IMR-90 (cell line): ENCODE measurements at regions not wholly inside any gene's neighbourhood (a gene's known extent, or its start where the extent isn't known, plus 50 kb on each side); places are given as distances from the start of the nearest gene placed in this dataset.

Source experiments
- ATAC-seq: fragments of 200-7000 bp; cut with Tn5 transposase; 2 replicates; pipeline ENCODE4 v1.9.1; 2020; ENCODE audit warnings: low read depth, mild to moderate bottlenecking, moderate library complexity
- BruUV-seq: library from RNA; stranded (reverse); fragments of 400-500 nt; replicated peaks from 2 replicates; lab custom pipeline; 2021; lab: Mats Ljungman, UMichigan
- CTCF ChIA-PET: fragments of 300-600 bp; formaldehyde crosslinking; extraction: SDS; loops from one replicate; lab custom pipeline; 2021; ENCODE audit warnings: antibody characterized with exemption; lab: Yijun Ruan, JAX
- POLR2A ChIA-PET: fragments of 300-600 bp; sonication (Branson Sonifier 250); formaldehyde crosslinking; loops from one replicate; lab custom pipeline; 2022; ENCODE audit warnings: antibody characterized with exemption; ENCODE audit not compliant: unreplicated experiment; lab: Charles Lee
- DNase-seq: peaks from one replicate; pipeline ENCODE4 v3.0.0; 2013
- H2AFZ ChIP-seq: replicated peaks from 2 replicates; pipeline ENCODE3; 2013; ENCODE audit warnings: low read length, mild to moderate bottlenecking; ENCODE audit not compliant: poor library complexity
- H2AK5ac ChIP-seq: 2 replicates; pipeline ENCODE4 v1.6.1; 2013; ENCODE audit warnings: low read depth, low read length, inconsistent platforms
- H2AK9ac ChIP-seq: replicated peaks from 2 replicates; pipeline ENCODE3; 2013; ENCODE audit warnings: mild to moderate bottlenecking, low read depth, low read length, moderate library complexity; ENCODE audit not compliant: poor library complexity
- H2BK120ac ChIP-seq: 2 replicates; pipeline ENCODE4 v1.6.1; 2013; ENCODE audit warnings: low read depth, low read length, inconsistent platforms
- H2BK15ac ChIP-seq: 3 replicates; pipeline ENCODE4 v1.6.1; 2013; ENCODE audit warnings: low read depth, low read length, inconsistent platforms
- H2BK20ac ChIP-seq: 2 replicates; pipeline ENCODE4 v1.6.1; 2013; ENCODE audit warnings: low read depth, mild to moderate bottlenecking, inconsistent platforms, low read length, moderate library complexity
- H2BK5ac ChIP-seq: 2 replicates; pipeline ENCODE4 v1.6.1; 2013; ENCODE audit warnings: mild to moderate bottlenecking, low read depth, low read length, inconsistent platforms; ENCODE audit not compliant: poor library complexity, severe bottlenecking
- H3K14ac ChIP-seq: replicated peaks from 2 replicates; pipeline ENCODE4 v1.6.1; 2013; ENCODE audit warnings: low read depth, low read length, inconsistent platforms
- H3K18ac ChIP-seq: 2 replicates; pipeline ENCODE4 v1.6.1; 2013; ENCODE audit warnings: low read depth, low read length, control low read depth
- H3K23ac ChIP-seq: 2 replicates; pipeline ENCODE4 v1.6.1; 2013; ENCODE audit warnings: low read depth, low read length, inconsistent platforms
- H3K27ac ChIP-seq: 2 replicates; pipeline ENCODE4 v1.5.1; 2013; ENCODE audit warnings: mild to moderate bottlenecking, control low read depth, low read length; ENCODE audit not compliant: insufficient read depth
- H3K27me3 ChIP-seq: 2 replicates; pipeline ENCODE4 v1.6.1; 2013; ENCODE audit warnings: low read length; ENCODE audit not compliant: control insufficient read depth, insufficient read depth
- H3K36me3 ChIP-seq: 2 replicates; pipeline ENCODE4 v1.6.1; 2013; ENCODE audit warnings: low read length, mixed read lengths; ENCODE audit not compliant: control insufficient read depth, insufficient read depth
- H3K4ac ChIP-seq: 2 replicates; pipeline ENCODE4 v1.6.1; 2013; ENCODE audit warnings: low read depth, low read length, inconsistent platforms
- H3K4me1 ChIP-seq: 2 replicates; pipeline ENCODE4 v1.6.1; 2013; ENCODE audit warnings: low read length, mixed read lengths; ENCODE audit not compliant: control insufficient read depth, insufficient read depth
- H3K4me2 ChIP-seq: 2 replicates; pipeline ENCODE4 v1.6.1; 2013; ENCODE audit warnings: low read depth, mild to moderate bottlenecking, control low read depth, low read length, moderate library complexity
- H3K4me3 ChIP-seq: 2 replicates; pipeline ENCODE4 v1.5.1; 2013; ENCODE audit warnings: low read depth, mild to moderate bottlenecking, control low read depth, low read length, moderate library complexity; ENCODE audit not compliant: insufficient read depth
- H3K56ac ChIP-seq: 2 replicates; pipeline ENCODE4 v1.6.1; 2013; ENCODE audit warnings: low read length, inconsistent platforms; ENCODE audit not compliant: insufficient read depth; ENCODE audit errors: extremely low read depth
- H3K79me1 ChIP-seq, 2 experiments: 2 replicates each; pipeline ENCODE4 v1.6.1; 2013; ENCODE audit warnings: low read length in 2 of 2, inconsistent platforms in 1 of 2, low read depth in 1 of 2
- H3K9ac ChIP-seq: 2 replicates; pipeline ENCODE4 v1.6.1; 2013; ENCODE audit warnings: low read depth, low read length, control low read depth
- H3K9me1 ChIP-seq: 2 replicates; pipeline ENCODE4 v1.6.1; 2013; ENCODE audit warnings: low read length, inconsistent platforms; ENCODE audit not compliant: insufficient read depth
- H3K9me3 ChIP-seq: 2 replicates; pipeline ENCODE4 v1.6.1; 2013; ENCODE audit warnings: low read length; ENCODE audit not compliant: control insufficient read depth, insufficient read depth
- H4K20me1 ChIP-seq: 2 replicates; pipeline ENCODE4 v1.6.1; 2013; ENCODE audit warnings: low read length, inconsistent platforms; ENCODE audit not compliant: insufficient read depth
- H4K5ac ChIP-seq: 2 replicates; pipeline ENCODE4 v1.6.1; 2013; ENCODE audit warnings: mild to moderate bottlenecking, low read depth, low read length, control low read depth
- H4K8ac ChIP-seq, 2 experiments: 2 replicates each; pipeline ENCODE4 v1.6.1; 2013; ENCODE audit warnings: low read depth in 2 of 2, low read length in 2 of 2, control low read depth in 1 of 2, inconsistent platforms in 1 of 2
- H4K91ac ChIP-seq: 2 replicates; pipeline ENCODE4 v1.6.1; 2013; ENCODE audit warnings: low read depth, low read length, inconsistent platforms; ENCODE audit not compliant: insufficient read depth
- BHLHE40 ChIP-seq: fragments of 150-350 bp; IDR thresholded peaks from 2 replicates; pipeline ENCODE4 v1.6.1; 2016; ENCODE audit warnings: mild to moderate bottlenecking, low read depth, low read length
- CHD1 ChIP-seq: IDR thresholded peaks from 2 replicates; pipeline ENCODE4 v1.6.1; 2012; ENCODE audit warnings: low read depth, low read length, improper control_type of control experiment
- ELK1 ChIP-seq: fragments of 150-350 bp; IDR thresholded peaks from 2 replicates; pipeline ENCODE4 v1.6.1; 2016; ENCODE audit warnings: low read depth, mild to moderate bottlenecking, low read length, moderate library complexity, borderline replicate concordance
- FOS ChIP-seq: fragments of 150-350 bp; IDR thresholded peaks from 2 replicates; pipeline ENCODE4 v1.6.1; 2016; ENCODE audit warnings: low read depth, low read length
- MAFK ChIP-seq: IDR thresholded peaks from 2 replicates; pipeline ENCODE4 v1.6.1; 2012; ENCODE audit warnings: low read depth, low read length, improper control_type of control experiment
- MAZ ChIP-seq: IDR thresholded peaks from 2 replicates; pipeline ENCODE4 v1.6.1; 2012; ENCODE audit warnings: low read depth, mild to moderate bottlenecking, low read length, improper control_type of control experiment, moderate library complexity, borderline replicate concordance
- MXI1 ChIP-seq: IDR thresholded peaks from 2 replicates; pipeline ENCODE4 v1.6.1; 2012; ENCODE audit warnings: low read depth, mild to moderate bottlenecking, low read length, moderate library complexity, borderline replicate concordance
- POLR2A ChIP-seq: IDR thresholded peaks from 2 replicates; pipeline ENCODE4 v1.6.1; 2012; ENCODE audit warnings: mild to moderate bottlenecking, low read depth, low read length
- RAD21 ChIP-seq: IDR thresholded peaks from 2 replicates; pipeline ENCODE4 v1.6.1; 2012; ENCODE audit warnings: low read length, improper control_type of control experiment
- RCOR1 ChIP-seq: IDR thresholded peaks from 2 replicates; pipeline ENCODE4 v1.6.1; 2012; ENCODE audit warnings: mild to moderate bottlenecking, low read length, improper control_type of control experiment; ENCODE audit not compliant: insufficient replicate concordance
- RFX5 ChIP-seq: IDR thresholded peaks from 2 replicates; pipeline ENCODE4 v1.8.0; 2012; ENCODE audit warnings: low read depth, mild to moderate bottlenecking, low read length, moderate library complexity
- SMC3 ChIP-seq: fragments of 150-350 bp; IDR thresholded peaks from 2 replicates; pipeline ENCODE4 v1.6.1; 2016; ENCODE audit warnings: low read depth, mild to moderate bottlenecking, antibody characterized with exemption, low read length, moderate library complexity
- WGBS, 2 experiments: methylation state at CpG; one replicate each; pipeline versions ENCODE4 v1.1.5 to v1.1.7; 2013; ENCODE audit warnings: missing lambda C conversion rate in 2 of 2; ENCODE audit not compliant: insufficient read length in 1 of 2; ENCODE audit errors: extremely low coverage in 2 of 2; 5-methylcytosine and 5-hydroxymethylcytosine counted together
- dilution Hi-C: fragments of 300-500 bp; cut with HindIII; formaldehyde crosslinking; loops from one replicate; pipeline ENCODE4 v1.14.3; 2018; ENCODE audit warnings: low sequenced_read_pairs; ENCODE audit not compliant: unreplicated experiment
- in situ Hi-C: fragments of 300-500 bp; cut with MboI; formaldehyde crosslinking; loops from 3 replicates; pipeline ENCODE4 v1.14.3; 2019; ENCODE audit warnings: low sequenced_read_pairs, inconsistent platforms, mixed read lengths
- intact Hi-C: fragments of 100-400 bp; cut with micrococcal nuclease; formaldehyde crosslinking; loops from 2 replicates; pipeline ENCODE4 v1.10.0; 2022
- TF ChIP-seq, protein P1 (sequence below): conservative IDR thresholded peaks from 2 replicates; pipeline ENCODE4 v1.5.1; 2012; ENCODE audit warnings: mild to moderate bottlenecking, low read depth, low read length, improper control_type of control experiment

- Histone ChIP-seq H2BK15ac (no peak overlapping the region), H4K20me1 (no peaks in the 10 kb centered on the region), H4K91ac (no peak overlapping the region), H3K14ac (no peak overlapping the region), H4K5ac (no peak overlapping the region), H3K4me2 (no peak overlapping the region), H2BK20ac (no peak overlapping the region), H3K4me3 (no peak overlapping the region), H4K8ac (no peak overlapping the region), H2BK5ac (no peak overlapping the region), H3K36me3 (no peaks in the 10 kb centered on the region), H3K9ac (no peak overlapping the region), H3K56ac (no peak overlapping the region), H3K79me1 (no peaks in the 10 kb centered on the region), H2AFZ (no peak overlapping the region), H3K4ac (no peak overlapping the region), H3K23ac (no peak overlapping the region), H3K9me3 (peaks cover 5% of the 10 kb centered on the region), H2AK5ac (no peak overlapping the region), H2AK9ac (no peak overlapping the region), H3K27me3 (no peaks in the 10 kb centered on the region), H2BK120ac (no peak overlapping the region), H3K27ac (no peak overlapping the region), H3K9me1 (no peaks in the 10 kb centered on the region), H3K4me1 (no peaks in the 10 kb centered on the region), H3K18ac (no peak overlapping the region)
- no peak for TF ChIP-seq BHLHE40
- no peak for TF ChIP-seq MAFK
- no peak for TF ChIP-seq SMC3
- no peak for TF ChIP-seq MXI1
- no peak for TF ChIP-seq MAZ
- TF ChIP-seq, protein P1, sequence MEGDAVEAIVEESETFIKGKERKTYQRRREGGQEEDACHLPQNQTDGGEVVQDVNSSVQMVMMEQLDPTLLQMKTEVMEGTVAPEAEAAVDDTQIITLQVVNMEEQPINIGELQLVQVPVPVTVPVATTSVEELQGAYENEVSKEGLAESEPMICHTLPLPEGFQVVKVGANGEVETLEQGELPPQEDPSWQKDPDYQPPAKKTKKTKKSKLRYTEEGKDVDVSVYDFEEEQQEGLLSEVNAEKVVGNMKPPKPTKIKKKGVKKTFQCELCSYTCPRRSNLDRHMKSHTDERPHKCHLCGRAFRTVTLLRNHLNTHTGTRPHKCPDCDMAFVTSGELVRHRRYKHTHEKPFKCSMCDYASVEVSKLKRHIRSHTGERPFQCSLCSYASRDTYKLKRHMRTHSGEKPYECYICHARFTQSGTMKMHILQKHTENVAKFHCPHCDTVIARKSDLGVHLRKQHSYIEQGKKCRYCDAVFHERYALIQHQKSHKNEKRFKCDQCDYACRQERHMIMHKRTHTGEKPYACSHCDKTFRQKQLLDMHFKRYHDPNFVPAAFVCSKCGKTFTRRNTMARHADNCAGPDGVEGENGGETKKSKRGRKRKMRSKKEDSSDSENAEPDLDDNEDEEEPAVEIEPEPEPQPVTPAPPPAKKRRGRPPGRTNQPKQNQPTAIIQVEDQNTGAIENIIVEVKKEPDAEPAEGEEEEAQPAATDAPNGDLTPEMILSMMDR = no peak
- TF ChIP-seq RCOR1 = no peak
- TF ChIP-seq RFX5 = no peak
- TF ChIP-seq FOS = no peak
- TF ChIP-seq RAD21 = no peak
- no peak for TF ChIP-seq ELK1
- TF ChIP-seq CHD1 = no peak
- no peak for TF ChIP-seq POLR2A
- ATAC-seq (no peak), DNase-seq (no peak)
- ChIA-PET POLR2A (no interaction called here), CTCF (no interaction called here)
- intact Hi-C loops = no loop called here
- WGBS, 2 experiments = 10% methylated on average over 2 of the region's 6 CpGs; no CpG with 5 or more reads in 1 of the 2 experiments
- dilution Hi-C loops = no loop called here
- in situ Hi-C loops = no loop called here
- BruUV-seq = no TSS peak
Observed at GRCh38 chr5:4050203-4050602, 454.6 kb downstream of the IRX1 start.
